GM18861 (cell line): ENCODE measurements at regions not wholly inside any gene's neighbourhood (a gene's known extent, or its start where the extent isn't known, plus 50 kb on each side); places are given as distances from the start of the nearest gene placed in this dataset.

Source experiments
- ATAC-seq: cut with Tn5 transposase; IDR thresholded peaks from one replicate; pipeline ENCODE4 v1.9.1; 2021; ENCODE audit not compliant: unreplicated experiment

DNA sequence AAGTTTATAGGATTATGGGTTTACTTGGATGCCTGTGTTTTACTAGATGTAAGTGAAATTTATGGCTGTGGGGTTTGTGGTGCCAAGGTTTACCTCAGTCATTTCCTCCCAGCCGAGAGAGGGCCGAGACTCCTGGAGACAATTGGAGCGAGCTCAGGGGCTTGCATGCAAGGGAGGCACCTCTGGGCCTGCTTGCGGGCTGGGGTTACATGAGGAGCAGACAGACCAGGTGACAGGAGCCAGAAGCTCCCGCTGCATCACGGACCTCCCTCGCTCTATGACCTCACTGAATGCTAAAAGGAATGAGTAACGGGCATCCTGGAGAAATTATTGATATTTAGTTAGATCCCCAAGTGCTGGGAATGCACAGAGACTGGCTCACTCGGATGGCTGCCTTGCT is 275.2 kb upstream of the KIRREL3 start:
- no peak for ATAC-seq

DNA sequence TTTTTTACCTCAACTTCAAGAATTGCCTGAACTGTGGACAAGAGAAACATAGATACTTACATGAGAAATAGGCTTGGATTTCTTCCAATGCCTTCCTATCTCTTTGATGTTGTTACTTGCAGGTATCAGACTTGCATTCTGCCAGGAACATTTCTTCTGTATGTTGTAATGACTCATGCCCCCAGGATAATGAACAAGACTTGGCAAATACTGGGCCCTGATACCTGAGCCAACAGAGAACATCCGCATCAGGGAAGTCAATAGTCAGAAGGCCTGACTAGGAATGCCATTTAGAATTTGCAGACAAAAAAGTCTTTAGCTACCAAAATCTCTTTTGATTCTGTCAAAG is 273.7 kb upstream of the KIRREL3 start:
- no peak for ATAC-seq

DNA sequence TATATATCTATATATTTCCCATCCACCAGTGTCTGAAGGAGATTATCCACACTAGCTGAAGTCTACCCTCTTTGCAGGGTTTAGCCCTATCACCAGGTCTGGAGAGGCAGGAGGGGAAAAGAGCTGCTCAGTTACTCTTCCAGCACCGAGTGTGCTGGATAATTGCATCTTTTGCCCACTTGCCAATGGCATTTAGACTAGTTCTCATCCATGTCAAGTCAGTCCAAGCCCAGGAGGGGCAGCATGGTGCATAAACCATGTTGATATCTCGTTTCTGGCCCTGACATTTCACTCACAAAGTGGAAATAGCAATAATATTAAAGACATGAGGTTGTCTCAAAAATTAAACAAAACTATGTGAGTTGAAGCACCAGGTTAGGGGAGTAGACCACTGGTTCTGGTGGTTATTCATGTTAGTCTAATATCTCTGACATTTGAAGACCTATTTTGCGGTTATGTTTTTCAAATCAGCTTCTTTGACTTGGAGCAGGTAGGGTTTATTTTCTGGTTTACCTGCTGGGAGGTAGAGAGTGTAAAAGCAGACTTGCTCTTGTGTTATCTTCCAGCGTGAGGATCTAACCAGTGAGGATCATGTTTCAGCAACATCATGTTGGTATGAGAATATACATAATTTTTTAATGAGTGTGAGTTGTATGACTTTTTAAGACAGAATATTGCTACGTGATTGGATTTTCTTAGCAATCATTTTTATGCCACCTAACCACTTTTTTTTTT is 273.2 kb upstream of the KIRREL3 start:
- ATAC-seq = no peak

- ATAC-seq = no peak
These were observed 270.3 kb upstream of the KIRREL3 start for GRCh38 chr11:127270851-127271250.

DNA sequence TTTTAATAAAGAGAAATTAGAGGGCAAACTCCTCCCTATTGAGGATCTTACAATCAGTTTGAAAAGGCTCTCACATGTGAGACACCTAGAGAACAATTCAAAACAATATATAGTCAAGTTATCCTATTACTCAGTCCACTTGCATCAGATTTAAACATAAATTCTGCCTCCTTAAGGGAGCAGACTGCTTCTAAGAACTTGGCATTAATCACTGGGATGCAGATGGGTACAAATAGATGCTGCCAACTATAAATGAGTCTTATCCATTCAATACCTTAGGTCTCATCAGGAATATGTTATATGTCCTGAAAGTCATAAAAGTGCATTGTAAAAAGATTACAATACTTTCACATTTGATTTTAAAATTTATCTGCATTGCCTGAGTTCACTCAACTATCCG is 269.3 kb upstream of the KIRREL3 start:
- ATAC-seq = no peak

- no peak for ATAC-seq
These were observed 268.4 kb upstream of the KIRREL3 start for GRCh38 chr11:127268932-127269331.

GRCh38 chr11:127268521-127268920 is 268.0 kb upstream of the KIRREL3 start:
- no peak for ATAC-seq

GRCh38 chr11:127259102-127259501 is 258.5 kb upstream of the KIRREL3 start:
- no peak for ATAC-seq

DNA sequence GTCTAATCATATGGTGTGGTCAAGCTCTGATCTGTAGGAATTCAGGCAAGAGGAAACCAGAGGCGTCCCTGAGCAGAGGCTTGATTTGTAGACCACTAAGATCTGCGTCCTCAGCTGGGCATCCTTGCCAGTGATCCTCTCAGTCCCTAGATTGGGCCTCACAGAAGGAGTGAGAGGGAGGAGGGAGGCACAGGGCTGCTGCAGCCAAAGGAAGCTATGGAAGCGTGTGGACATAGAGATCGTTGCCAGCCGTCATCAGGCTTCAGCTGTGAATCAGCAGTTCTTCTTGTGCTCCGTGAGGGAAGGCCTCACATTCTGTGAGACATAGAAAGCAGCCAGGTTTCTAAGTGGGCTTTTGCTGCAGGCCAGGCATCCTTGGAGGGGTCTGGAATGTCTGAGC is 254.6 kb upstream of the KIRREL3 start:
- ATAC-seq = no peak

GRCh38 chr11:127252321-127252720 is 251.8 kb upstream of the KIRREL3 start:
- no peak for ATAC-seq

DNA sequence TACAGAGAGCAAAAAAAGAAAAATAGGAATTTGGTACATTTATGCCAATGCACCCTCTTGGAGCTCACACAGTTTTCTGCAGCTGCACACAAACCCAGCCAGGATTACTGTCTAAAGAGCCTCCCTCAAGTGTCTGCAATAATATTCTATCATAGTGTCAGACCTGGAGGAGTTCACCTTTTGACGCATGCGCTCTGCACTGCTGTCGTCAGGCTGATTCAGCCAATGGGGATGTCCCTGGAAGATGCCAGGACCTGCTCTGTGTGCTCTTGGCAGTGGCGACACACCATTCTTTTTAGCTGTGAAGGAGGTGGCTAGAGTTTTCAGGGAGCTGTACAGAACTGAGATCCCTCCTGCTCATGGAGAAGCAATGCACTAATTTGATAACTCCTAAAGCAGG is 249.0 kb upstream of the KIRREL3 start:
- ATAC-seq = no peak

- ATAC-seq = no peak
These were observed 247.9 kb upstream of the KIRREL3 start for GRCh38 chr11:127248476-127248875.

DNA sequence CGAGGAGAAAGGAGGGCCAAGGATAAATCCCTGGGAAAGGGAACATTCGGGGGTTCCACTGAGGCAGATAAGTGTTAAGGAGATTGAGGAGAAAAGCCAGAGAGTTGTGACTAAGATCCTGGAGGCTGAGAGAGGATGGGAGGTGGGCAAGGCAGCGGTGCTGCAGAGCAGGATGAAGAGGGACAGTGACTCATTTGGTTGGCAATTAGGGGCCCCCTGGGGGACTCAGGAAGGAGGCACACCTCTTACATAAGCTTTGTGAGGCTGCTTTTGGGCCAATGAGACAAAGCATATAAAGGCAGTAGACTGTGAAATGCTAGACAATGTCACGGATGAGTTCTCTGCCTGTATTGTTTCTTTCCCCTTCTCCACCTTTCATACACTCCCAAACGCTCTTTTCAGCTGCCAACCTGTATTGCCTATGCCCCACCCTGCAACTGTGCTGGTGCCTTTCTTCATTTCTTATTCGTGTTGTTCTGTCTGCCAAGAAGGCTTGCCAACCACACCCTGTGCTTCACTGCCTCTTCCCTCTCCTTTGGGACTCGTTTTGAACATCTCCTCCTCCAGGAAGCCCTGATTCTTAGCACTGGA is 246.8 kb upstream of the KIRREL3 start:
- no peak for ATAC-seq

DNA sequence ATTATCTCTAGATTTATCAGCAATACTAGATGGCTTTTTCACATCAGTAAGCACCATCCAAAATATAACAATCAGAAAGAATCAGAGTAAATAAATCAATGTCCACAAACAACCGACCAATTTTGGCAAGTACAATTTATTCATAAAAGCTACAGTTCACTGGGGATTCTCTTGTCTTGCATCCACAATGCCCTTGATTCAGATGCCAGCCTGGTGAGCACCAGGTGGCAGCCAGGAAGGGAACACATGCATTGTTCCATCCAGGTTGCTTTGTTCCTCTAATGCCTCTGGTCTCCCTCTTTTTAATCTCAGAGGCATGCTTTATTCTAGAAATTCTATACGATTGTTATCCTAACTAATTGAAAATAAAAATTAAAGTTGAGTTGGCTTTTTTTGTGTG is 242.1 kb upstream of the KIRREL3 start:
- no peak for ATAC-seq

- no peak for ATAC-seq
These were observed 237.8 kb upstream of the KIRREL3 start for GRCh38 chr11:127238321-127238720.

DNA sequence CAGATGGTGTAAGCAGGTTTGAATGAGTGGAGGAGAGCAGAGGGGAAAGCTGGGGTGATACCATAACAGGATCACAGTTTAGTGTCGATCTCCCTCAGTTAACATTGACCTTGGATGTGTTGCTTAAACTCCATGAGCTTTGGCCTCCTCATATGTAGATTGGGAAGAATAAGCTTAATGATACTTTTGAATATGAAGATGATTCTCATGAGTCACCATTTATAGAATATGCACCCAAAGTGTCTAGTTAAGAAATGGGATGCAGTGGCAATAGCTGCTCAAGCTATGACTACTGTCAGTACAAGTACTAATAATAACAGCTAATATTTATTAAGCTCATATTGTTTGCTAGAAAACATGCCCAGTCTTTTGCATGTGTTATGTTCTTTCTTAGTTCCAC is 236.2 kb upstream of the KIRREL3 start:
- no peak for ATAC-seq

DNA sequence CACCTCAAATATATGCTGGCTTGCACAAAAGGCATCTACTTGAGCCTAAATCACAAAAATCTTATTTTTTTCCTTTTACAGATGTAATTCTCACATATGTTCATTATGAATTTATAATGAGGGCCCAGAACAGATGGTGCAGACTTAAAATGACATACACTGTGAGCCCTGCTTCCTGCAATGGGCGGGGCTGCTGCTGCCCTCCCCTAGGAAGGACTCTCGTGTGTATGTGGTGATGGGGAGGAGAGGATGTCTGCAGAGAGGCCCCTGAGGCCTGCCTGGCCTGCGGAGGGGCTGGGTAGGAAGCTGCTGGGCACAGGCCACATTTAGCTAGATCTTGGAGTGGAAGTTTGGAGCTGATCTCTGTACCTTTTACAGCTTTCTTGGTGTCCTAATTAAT is 233.4 kb upstream of the KIRREL3 start:
- no peak for ATAC-seq

- no peak for ATAC-seq
These were observed 229.8 kb upstream of the KIRREL3 start for GRCh38 chr11:127230392-127230791.

DNA sequence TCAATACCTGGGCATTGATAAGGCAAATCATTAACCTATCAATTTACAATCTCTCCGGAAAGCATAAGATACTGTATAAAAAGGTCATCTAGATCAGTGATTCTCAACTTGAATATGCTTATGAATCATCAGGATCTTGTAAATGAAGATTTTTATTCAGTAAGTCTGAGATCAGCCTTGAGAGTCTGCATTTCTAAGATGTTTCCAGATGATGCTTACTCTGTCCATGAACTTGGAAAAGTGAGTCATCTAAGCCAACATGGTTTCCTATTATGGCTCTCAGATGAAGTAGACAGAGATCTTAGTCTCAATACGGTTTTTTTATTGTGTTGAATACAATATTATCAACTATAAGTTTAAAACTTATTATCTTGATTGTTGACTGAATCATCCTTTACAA is 226.4 kb upstream of the KIRREL3 start:
- ATAC-seq = no peak

- no peak for ATAC-seq
These were observed 225.8 kb upstream of the KIRREL3 start for GRCh38 chr11:127226380-127226779.

DNA sequence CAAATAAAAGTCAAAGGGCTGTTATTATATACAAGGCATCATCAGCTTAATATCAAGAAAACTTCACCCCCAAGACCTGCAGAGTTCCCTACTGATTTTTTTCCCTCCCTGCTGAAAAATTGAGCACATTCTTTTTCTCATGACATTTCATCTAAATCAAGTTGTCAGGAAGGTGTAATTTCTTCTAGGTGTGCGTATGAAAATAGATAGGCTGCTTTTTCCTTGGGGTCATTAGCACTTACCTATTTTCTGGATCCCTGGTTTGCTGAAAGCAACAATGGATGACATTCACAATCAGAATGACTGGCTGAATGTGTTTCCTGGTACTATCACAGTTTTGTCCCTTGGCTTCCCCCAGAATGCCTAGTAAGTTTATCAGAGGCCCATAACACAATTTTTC is 225.0 kb upstream of the KIRREL3 start:
- ATAC-seq = no peak

- ATAC-seq = no peak
These were observed 223.7 kb upstream of the KIRREL3 start for GRCh38 chr11:127224276-127224675.

DNA sequence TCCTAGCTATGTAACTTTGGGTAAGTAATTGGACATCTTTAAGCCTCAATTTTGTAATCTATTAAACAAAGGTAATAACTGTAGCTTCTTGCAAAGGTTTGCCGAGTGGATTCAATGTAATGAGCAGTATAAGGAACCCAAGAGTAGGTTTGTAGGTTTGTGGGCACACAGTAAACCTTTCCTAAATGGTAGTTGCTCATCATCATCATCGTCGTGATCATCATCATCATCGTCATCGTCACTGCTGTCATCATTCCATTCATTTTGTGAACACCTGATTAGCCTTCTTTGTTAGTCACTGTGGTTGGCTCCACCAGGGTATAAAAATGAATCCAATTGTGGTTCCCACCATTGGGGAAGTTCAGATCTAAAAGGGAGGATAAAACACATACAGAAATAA is 223.1 kb upstream of the KIRREL3 start:
- ATAC-seq = no peak
